Lower lobe of right lung (tissue), 2 donors: ENCODE measurements at regions not wholly inside any gene's neighbourhood (a gene's known extent, or its start where the extent isn't known, plus 50 kb on each side); places are given as distances from the start of the nearest gene placed in this dataset.

Source experiments
- ATAC-seq, 2 donors: fragments of 200-7000 bp; cut with Tn5 transposase; one replicate each; pipeline ENCODE4 v1.9.1; 2020 to 2022; ENCODE audit warnings: mild to moderate bottlenecking in 2 of 2, moderate library complexity in 2 of 2
- DNase-seq: peaks from one replicate; pipeline ENCODE4 v3.0.0-alpha.2; 2020
- H3K27ac ChIP-seq: fragments of 200-600 bp; one replicate; pipeline ENCODE4 v1.8.0; 2022
- H3K27me3 ChIP-seq: fragments of 200-600 bp; one replicate; pipeline ENCODE4 v1.8.0; 2022; ENCODE audit warnings: low read depth
- H3K36me3 ChIP-seq: fragments of 200-600 bp; one replicate; pipeline ENCODE4 v1.8.0; 2022; ENCODE audit warnings: mild to moderate bottlenecking
- H3K4me1 ChIP-seq: fragments of 200-600 bp; one replicate; pipeline ENCODE4 v1.8.0; 2022
- H3K4me3 ChIP-seq: fragments of 200-600 bp; one replicate; pipeline ENCODE4 v1.8.0; 2022; ENCODE audit warnings: mild to moderate bottlenecking
- H3K9me3 ChIP-seq: fragments of 200-600 bp; one replicate; pipeline ENCODE4 v1.8.0; 2022
- intact Hi-C: fragments of 100-400 bp; cut with DNase I; formaldehyde crosslinking; loops from one replicate; pipeline ENCODE4 v1.11.0; 2022
- TF ChIP-seq, protein P1 (sequence below): fragments of 200-600 bp; IDR thresholded peaks from one replicate; pipeline ENCODE4 v1.8.0; 2022; ENCODE audit warnings: antibody characterized with exemption, mild to moderate bottlenecking
- donor health status: DM: no; HTN: yes; CAD: no; lungs with severe emphysema.

- no peaks in the 10 kb centered on the region for H3K9me3 ChIP-seq
- no peaks in the 10 kb centered on the region for H3K4me1 ChIP-seq
- TF ChIP-seq, protein P1, sequence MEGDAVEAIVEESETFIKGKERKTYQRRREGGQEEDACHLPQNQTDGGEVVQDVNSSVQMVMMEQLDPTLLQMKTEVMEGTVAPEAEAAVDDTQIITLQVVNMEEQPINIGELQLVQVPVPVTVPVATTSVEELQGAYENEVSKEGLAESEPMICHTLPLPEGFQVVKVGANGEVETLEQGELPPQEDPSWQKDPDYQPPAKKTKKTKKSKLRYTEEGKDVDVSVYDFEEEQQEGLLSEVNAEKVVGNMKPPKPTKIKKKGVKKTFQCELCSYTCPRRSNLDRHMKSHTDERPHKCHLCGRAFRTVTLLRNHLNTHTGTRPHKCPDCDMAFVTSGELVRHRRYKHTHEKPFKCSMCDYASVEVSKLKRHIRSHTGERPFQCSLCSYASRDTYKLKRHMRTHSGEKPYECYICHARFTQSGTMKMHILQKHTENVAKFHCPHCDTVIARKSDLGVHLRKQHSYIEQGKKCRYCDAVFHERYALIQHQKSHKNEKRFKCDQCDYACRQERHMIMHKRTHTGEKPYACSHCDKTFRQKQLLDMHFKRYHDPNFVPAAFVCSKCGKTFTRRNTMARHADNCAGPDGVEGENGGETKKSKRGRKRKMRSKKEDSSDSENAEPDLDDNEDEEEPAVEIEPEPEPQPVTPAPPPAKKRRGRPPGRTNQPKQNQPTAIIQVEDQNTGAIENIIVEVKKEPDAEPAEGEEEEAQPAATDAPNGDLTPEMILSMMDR, result no peak
- ATAC-seq (no peak), DNase-seq (no peak)
- no peak overlapping the region for H3K4me3 ChIP-seq
- H3K27ac ChIP-seq, result no peak overlapping the region
- intact Hi-C loops, result no loop called here
- H3K36me3 ChIP-seq, result no peaks in the 10 kb centered on the region
- no peaks in the 10 kb centered on the region for H3K27me3 ChIP-seq
Observed at GRCh38 chr2:175317751-175318150, 136.2 kb upstream of the ATP5MC3 start.

GRCh38 chr2:175312137-175312536 is 130.6 kb upstream of the ATP5MC3 start:
- intact Hi-C loops, result no loop called here

GRCh38 chr2:175310813-175311504 is 129.4 kb upstream of the ATP5MC3 start:
- H3K27ac ChIP-seq, result no peak overlapping the region
- intact Hi-C loops, result no loop called here

More at GRCh38 chr2:175312137-175312536, 130.6 kb upstream of the ATP5MC3 start:
- Histone ChIP-seq H3K4me1 (no peaks in the 10 kb centered on the region), H3K27me3 (no peaks in the 10 kb centered on the region), H3K4me3 (no peak overlapping the region), H3K27ac (no peak overlapping the region), H3K9me3 (no peaks in the 10 kb centered on the region), H3K36me3 (no peaks in the 10 kb centered on the region)
- ATAC-seq (no peak), DNase-seq (no peak)
- TF ChIP-seq, protein P1, result no peak

GRCh38 chr2:175309799-175310198 is 128.3 kb upstream of the ATP5MC3 start:
- no peak for DNase-seq
- ATAC-seq, result no peak
- TF ChIP-seq, protein P1, result peak; percentile 18
- H3K4me1 ChIP-seq, result no peaks in the 10 kb centered on the region
- no peaks in the 10 kb centered on the region for H3K36me3 ChIP-seq
- no peaks in the 10 kb centered on the region for H3K27me3 ChIP-seq
- intact Hi-C loops, result no loop called here
- no peak overlapping the region for H3K27ac ChIP-seq
- no peak overlapping the region for H3K4me3 ChIP-seq
- H3K9me3 ChIP-seq, result no peaks in the 10 kb centered on the region

More at GRCh38 chr2:175310813-175311504, 129.4 kb upstream of the ATP5MC3 start:
- no peaks in the 10 kb centered on the region for H3K36me3 ChIP-seq
- no peaks in the 10 kb centered on the region for H3K4me1 ChIP-seq
- no peak overlapping the region for H3K4me3 ChIP-seq
- TF ChIP-seq, protein P1, result no peak
- no peak for ATAC-seq
- no peaks in the 10 kb centered on the region for H3K9me3 ChIP-seq
- H3K27me3 ChIP-seq, result no peaks in the 10 kb centered on the region
- no peak for DNase-seq

- H3K4me3 ChIP-seq, result no peak overlapping the region
- no peak for DNase-seq
- TF ChIP-seq, protein P1, result no peak
- no peaks in the 10 kb centered on the region for H3K27me3 ChIP-seq
- intact Hi-C loops, result no loop called here
- no peak for ATAC-seq
- no peaks in the 10 kb centered on the region for H3K9me3 ChIP-seq
- no peaks in the 10 kb centered on the region for H3K4me1 ChIP-seq
- no peak overlapping the region for H3K27ac ChIP-seq
- no peaks in the 10 kb centered on the region for H3K36me3 ChIP-seq
Observed at GRCh38 chr2:175308005-175308404, 126.5 kb upstream of the ATP5MC3 start.
